Activated CD4-positive, alpha-beta T cell treated with anti-CD3 and anti-CD28 coated beads for 48 hours (primary cell): ENCODE measurements at regions not wholly inside any gene's neighbourhood (a gene's known extent, or its start where the extent isn't known, plus 50 kb on each side); places are given as distances from the start of the nearest gene placed in this dataset.
"Not testable (repeated sequence)": the region's sequence is repeated elsewhere in the genome, so short reads cannot be mapped to it uniquely, and the experiment has no call there.

Source experiments
- DNase-seq: peaks from one replicate; pipeline ENCODE4 v3.0.0-alpha.2; 2020

DNA sequence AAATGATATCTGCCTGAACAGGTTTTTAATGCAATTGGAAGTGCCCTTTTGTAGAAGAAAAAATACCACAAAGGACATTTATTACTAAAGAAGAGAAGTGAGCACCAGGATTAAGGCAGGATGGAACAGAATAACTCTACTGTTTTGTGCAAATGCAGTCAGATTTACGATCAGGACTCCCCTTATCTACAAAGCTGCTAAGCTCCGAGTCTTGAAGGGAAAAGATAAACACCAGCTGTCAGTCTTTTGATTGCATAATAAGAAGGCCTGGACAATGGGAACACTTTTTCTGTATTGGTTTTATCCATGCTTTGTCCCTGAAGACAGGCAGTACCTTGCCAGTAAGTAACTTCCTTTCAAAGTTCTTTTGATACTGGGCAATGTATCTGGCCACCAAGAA, 797.9 kb upstream of the SLC35B3 start:
- DNase-seq: no peak

DNA sequence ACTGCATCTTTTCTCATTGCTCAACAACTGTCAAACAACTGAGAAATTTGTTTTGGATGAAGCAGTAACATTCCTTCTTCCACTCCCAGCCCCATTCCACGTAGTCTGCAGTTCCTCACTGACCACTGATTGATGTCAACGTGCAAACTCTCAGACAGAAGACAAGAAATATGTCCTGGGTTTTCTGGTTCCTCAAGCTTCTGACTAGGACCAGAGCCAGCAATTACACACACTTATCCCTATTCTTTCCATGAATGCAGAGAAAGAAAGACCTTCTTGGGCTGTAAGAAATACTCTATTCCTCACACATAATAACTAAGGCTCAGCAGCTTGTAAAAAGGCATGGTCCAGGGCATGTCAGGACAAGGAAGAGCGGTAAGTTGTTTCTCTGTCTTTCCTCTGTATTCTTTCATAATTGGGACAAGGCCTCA, 790.1 kb upstream of the SLC35B3 start:
- no peak for DNase-seq

DNA sequence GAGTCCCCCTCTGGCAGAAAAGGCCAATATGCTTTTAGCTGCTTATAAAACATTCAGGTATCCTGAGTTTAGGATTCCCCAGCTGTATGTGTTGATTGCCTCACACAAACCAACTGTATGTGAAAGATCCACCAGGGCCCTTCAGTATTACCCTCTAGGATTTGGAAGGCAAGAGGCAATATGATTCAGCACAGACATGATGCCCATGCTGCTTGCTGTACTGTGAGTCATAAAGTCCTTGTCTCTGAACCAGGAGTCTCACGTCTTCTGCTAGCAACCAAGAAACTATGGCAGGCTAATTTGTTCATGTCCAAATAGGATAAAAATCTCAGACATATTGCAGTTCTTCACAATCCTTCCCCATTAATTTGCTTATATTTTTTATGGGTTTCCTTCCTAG, 789.2 kb upstream of the SLC35B3 start:
- DNase-seq: no peak

DNA sequence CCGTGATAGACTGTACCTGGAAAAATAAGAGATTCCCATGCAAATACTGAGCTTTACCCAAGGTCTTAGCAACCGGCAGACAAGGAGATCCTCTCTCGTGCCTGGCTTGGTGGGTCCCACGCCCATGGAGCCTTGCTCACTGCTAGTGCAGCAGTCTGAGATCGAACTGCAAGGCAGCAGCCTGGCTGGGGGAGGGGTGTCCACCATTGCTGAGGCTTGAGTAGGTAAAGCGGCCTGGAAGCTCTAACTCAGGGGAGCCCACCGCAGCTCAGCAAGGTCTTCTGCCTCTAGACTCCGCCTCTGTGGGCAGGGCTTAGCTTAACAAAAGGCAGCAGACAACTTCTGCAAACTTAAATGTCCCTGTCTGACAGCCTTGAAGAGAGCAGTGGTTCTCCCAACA, 778.4 kb upstream of the SLC35B3 start:
- DNase-seq: not testable (repeated sequence)

DNA sequence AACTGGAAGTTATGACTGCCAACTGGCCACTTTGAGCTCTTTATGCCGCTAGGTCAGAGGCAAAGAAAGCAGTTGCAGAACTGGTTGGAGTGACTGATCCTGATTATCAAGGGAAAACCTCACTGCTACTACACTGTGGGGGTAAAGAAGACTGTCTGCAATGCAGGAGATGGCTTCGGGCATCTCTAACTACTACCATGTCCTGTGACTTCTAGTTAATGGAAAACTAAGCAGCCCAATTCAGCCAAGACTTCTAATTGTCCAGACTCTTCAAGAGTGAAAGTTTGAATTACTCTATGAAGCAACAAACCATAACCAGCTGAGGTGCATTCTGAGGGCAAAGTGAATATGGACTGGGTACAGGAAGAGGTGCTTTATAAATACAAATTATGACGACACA, 773.6 kb upstream of the SLC35B3 start:
- no peak for DNase-seq

DNA sequence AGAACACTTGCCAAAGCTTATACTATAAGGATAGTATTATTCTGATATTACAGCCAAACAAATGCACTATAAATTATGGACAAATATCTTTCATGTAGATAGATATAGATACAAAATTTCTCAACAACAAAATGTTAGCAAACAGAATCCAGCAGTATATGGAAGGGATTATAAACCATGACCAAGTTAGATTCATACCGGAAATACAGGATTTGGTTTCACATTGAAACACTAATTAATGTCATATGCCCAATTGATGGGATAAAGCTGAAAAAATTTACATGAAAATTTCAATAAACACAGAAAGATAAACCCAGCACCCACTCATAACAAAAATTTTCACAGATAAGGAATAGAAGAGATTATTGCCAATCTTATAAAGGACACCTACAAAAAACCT, 770.3 kb upstream of the SLC35B3 start:
- DNase-seq: no peak

DNA sequence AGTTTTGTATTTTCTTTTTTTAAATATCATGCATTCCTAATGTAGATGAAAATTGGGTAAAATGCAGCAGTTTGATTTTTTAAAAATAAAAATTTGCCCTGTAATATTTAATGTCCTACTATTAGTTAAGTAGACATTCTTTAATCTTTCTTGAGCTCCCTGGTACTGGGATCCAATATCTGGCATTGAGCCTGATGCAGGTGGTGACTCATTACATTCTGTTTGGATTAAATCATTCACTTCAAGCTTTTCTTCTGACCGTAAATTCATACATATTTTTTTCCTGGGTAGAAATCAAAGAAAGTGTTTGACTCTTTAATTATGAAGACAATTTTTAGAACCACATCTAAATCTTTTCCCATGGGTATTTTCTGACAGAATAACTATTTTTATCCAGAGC, 768.8 kb upstream of the SLC35B3 start:
- DNase-seq: no peak

DNA sequence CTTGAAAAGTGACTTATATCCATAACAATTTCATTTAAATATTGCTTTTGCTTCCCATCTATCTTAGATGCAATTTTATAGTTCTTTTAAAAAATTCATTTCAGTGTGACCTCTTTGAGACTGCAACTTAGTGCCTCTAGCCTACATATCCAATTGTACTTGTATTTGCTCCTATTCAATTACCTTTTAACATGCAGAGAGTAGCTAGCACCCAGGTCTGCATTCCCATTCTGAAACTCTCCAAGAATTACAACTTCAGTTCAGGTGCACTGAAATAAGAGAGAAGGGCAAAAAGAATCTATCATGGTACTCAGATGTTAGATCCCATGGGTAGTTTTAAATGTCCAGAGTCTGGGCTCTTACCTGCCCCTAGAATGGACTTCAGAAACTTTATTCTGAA, 765.4 kb upstream of the SLC35B3 start:
- no peak for DNase-seq

DNA sequence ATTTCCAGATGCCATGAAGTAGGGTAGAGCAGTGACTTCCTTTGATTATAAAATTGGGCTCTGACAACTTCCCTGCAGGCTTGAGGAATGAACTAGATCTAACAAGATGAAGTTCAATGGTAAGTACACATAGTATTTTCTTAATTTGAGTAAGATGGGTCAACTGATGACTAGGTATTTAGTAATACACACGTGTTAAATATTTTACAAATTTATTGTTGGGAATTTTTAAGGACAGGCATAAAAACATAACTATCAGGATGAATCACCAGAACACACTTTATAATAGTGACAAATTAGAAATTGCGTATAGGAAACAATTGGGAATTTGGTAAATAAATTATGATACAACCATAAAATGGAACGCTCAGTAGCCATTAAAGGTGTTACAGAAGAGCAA, 762.4 kb upstream of the SLC35B3 start:
- DNase-seq: no peak

DNA sequence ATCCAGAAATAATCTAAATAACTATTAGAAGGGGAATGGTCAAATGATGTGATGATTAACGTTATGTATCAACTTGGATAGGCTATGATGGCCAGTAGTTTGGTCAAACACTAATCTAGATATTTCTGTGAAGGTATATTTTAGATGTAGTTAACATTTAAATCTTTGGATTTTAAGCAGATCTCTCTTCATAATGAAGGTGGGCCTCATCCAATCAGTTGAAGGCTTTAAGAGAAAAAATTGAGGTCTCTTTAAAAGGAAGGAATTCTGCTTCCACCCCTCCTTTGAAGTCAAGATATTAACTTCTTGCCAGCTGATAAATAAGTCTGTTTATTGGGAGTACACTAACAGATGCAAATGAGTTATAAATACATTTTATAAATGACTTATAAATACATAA, 760.0 kb upstream of the SLC35B3 start:
- DNase-seq: no peak

DNA sequence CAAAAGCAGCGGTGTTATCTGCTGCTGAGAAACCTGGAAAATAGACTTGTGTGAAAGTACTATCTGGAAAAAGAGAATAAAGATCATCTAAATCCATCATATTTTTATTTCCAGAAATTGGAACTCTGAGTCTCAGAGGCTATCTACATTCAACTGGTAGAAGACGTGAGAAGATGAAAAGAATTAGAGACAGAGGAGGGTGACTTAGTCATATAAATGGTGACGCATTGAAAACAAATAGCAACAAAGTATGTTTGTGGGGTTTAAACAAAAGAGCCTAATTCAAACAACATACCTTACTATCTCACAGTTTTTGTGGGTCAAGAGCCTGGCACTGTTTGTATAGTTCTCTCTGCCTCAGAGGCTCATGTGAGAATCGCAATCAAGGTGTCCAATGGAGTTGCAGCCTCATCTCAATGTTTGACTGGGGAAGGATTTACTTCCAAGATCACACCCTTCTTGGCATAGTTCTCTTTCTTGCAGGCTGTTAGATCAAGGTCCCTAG, 757.1 kb upstream of the SLC35B3 start:
- no peak for DNase-seq

DNA sequence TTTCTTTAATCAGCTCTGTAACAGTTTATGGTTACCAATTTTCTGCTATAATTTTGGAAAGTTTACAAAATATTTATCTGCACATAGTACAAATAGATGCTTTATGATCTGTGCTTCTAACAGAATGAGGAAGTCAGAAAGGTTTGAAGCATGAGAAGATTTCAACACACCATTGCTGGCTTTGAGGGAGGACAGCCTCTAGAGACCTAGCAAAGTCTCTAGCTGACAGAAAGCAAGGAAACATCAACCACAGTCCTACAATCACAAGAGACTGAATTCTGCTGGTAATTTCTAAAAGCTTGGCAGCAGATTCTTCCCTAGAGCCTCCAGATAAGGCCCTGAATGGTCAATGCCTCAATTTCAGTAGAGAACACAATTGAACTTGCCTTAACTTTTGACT, 750.8 kb upstream of the SLC35B3 start:
- no peak for DNase-seq

DNA sequence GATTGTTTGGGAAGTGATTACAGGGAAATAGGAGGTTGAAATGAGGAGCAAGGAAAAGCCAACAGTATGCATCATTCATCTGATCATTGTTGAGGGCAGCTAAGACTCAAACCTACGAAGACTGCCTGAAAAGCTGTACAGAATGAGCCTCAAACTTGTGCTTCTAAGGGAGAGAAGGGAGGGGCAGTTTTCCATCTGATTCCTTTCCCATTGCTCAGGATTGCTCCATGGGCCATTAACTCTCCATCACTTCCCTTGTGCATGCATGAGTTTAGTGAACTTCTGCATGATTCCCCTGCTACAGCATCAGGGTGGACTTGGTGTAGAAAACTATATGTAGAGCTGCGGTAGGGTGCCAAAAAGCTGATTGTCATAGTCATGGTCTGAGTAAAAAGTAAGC, 742.7 kb upstream of the SLC35B3 start:
- no peak for DNase-seq

DNA sequence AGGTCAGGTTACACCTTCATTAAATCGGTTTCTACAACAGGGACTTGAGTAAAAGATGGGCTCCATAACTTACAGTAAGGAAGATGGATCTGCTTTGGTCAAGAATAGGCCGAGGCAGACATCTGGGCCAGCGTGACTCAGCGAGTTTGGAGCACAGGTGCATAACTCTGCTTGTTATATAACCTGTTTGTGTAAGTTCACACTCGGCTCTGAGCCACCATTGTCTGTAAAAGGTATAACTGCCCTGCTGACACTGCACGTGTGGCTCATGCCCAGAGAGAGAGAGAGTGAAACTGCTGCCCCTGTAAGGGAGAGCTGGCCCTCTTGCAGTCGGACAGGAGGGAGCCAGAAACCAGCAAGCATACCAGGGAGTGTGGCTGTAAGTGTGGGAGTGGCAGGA, 737.9 kb upstream of the SLC35B3 start:
- DNase-seq: no peak

DNA sequence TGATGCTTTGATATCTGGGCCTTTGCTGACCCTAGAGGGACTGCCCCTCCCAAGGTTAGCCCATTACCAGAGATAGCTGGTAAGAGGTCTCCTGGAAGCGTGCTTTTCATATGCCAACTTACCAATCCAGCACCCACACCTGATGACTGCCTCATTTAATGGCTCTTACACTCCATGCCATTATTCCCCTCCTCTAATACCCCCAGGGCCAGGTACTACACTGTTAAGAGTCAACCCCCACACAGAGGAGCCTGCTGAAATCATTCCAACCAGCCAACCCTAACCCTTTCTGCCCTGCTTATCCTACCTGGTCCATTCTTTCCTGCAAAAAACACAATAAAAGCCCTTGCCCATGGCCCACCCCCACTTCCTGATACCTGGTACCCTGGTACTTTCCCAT, 736.8 kb upstream of the SLC35B3 start:
- DNase-seq: no peak

DNA sequence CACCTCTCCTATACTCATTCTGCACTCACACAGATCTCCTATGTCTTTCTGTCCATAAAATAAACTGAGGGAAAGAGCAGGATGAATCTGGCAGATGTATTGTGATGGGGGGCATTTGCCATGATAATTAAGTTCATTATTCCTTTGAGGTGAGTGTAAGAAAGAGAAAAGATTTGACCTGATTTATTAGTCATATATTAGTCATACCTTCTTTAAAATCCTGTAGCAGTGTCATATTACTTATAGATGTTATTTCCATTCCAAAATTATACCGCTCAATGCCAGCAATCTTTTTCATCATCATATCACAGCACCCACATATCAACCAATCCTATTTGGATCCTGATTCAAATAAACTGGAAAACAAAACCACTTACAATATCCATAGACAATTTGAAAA, 733.3 kb upstream of the SLC35B3 start:
- DNase-seq: no peak

DNA sequence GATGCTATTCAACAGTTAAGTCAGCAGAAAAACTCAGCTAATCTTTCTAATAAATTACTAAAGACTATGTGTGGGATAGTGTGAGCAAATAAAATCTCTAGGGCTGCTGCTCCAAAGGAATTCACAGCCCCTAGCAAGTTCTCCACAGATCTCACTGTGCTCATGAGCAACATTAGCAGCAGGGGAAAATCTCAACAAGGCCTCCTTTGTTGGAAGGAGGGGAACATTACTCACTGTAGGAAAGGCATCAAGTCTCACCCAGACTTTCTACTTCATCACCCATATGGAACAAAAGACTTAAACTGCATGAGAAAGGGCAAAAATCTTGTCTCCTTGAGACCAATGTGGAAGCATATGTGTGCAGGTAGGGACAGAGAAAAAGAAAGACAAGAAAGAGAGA, 726.4 kb upstream of the SLC35B3 start:
- no peak for DNase-seq

DNA sequence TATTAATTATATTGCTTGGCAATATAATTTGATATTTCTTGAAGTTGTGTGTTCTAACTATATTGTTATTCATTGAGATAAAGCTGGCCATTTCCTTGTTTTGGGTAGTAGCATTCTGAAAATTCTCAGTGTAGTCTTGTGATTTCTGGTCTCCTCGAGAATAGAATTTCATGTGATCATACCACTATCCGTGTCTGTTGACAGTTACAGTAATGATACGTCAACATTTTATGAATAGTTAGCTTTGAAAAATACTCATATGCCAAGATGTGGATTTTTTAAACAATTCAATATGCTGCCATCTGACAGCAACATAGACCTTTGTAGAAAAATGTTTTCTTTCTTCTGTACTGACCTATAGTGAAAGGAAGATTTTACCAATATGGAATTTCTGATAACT, 723.7 kb upstream of the SLC35B3 start:
- no peak for DNase-seq

DNA sequence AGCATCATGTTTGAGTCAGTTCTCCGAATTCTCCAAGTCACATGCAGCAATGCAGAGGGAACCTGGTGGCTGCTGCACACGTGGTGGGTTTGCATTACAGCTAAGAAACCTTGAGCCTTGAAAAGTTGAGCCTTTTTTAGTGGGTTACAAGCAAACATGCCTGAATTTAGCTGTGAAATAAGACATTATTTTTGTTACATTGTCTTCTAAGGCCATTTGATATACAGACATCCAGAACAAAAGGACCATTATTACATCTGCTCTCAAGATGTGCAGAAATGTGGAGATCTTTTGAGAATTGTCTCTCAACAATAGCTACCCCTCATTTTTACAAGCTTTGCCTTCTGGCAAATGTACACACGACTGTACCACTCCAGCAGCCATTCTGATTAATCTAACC, 720.5 kb upstream of the SLC35B3 start:
- DNase-seq: no peak

DNA sequence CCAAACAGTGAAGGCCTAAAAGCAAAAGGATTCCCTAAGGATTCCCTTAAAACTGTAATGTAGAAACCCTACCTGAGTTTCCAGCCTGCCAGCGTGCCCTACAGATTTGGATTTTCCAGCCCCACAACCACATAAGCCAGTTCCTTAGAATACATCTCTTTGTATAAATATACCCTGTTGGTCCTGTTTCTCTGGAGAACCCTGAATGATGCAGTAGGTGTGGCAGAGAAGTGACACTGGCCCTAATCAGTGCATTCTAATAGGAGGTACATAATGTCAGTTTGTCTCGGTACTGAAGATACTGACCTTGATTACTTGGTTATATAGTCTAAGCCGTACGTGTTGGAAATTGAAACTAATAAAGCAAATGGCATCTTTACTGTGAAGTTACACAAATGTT, 707.8 kb upstream of the SLC35B3 start:
- DNase-seq: no peak

DNA sequence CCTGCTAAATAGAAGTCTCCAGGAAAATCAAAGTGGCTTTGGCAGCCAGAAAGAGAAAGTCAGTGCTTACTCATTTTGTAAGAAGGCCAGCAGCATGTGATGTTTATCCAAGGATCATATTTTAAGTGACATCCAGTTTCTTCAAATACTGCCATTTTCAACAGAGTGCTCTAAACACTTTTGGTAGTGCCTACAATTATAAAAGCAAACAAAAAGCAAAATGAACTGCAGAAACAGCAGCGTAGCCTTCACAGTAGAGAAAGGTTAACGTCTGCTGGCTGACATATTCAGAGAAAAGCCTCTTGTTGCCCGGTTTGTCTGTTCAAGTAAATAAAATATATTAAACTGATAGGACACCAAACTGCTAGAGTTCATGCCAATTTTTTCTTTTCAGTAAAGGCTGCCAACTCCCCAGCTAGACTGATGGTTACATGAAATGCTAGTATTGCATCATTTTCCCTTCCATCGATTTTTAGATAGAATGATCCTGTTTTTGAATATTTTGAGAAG, 705.7 kb upstream of the SLC35B3 start:
- no peak for DNase-seq

DNA sequence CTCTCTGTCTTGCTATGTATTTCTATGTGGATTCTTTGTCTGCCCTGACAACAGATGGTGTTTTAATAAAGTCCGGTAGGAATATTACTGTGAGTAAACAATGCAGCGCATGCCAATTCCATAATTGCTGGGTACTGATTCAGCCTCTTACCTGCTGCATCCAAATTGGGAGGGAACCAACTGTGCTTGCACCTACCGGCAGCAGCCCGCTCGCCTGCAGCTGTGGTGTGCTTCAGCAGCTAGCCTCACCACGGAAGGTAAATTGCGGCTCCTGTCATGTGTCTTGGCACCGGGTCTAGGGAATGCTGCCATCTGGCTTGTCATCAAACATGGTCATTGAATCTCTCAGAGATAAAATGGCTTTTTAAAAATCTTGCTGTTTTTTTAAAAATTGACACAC, 704.8 kb upstream of the SLC35B3 start:
- no peak for DNase-seq

DNA sequence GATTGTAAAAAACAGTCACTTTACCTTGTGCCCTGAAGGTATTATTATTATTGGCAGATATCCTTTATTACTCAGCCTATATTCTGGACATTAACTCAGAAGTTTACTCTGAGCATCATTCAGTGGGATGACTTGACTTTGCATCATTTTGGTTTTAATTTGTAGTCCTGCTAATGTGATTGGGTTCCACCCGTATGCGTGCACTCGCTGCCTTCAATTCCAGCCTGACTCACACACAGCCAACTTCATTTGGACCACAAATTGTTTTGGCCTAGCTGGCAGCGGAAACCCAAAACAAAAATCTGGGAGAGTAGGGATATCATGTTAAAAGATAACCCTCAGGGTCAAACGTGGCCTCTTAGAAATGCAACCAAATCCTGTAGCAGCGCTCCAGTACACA, 704.4 kb upstream of the SLC35B3 start:
- DNase-seq: no peak

DNA sequence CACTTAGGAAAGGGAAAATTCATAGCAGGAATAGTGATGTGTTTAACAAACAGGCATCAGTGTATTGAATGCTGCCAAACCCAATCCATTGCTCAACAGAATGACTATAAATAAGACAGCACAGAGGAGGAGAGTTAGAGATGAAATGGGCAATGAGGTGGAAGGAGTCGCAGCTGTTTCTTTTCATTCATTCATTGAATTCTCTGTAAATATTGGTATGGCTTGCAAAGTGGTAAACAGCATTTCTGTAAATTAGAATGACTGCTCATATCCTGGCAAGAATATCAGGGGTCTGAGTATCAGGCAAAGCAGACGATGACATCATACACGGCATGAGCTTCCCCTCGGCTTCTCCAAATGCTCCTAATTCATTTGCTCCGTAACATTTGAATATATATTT, 703.6 kb upstream of the SLC35B3 start:
- DNase-seq: no peak

DNA sequence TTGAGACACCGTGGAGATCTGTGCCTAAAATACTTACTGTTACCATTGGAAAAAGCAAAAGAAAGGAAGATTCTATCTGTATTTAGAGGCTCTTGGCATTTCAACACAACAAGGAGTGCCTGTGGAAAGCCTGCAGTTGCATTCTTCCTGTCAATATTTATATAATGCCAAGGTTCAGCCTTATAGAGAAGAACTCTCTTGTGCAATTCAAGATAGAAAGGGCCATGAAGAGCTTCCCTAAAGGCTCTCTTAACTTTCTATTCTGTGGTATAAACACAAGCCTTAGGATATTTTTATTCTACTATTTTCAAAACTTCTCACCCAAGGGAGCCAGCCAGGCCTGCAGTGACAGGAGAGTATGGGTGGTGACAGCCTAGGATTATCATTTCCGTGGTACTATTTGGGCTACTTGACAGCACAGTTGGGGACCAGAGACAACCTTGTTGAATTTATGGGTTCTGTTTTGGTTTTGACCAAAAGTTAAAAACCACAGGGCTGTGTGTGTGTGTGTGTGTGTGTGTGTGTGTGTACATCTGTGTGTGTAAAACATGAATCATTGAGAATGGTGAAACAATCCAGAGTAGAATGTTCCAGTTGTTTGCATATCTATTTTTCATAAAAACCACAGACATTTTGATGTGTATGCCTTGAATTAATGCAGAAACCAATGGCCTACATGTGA, 700.9 kb upstream of the SLC35B3 start:
- DNase-seq: no peak
